DOHH2 (cell line): ENCODE measurements at regions not wholly inside any gene's neighbourhood (a gene's known extent, or its start where the extent isn't known, plus 50 kb on each side); places are given as distances from the start of the nearest gene placed in this dataset.

Experiments
- CTCF ChIP-seq: fragments of 200-600 bp; sonication (generic); IDR thresholded peaks from one replicate; pipeline ENCODE4 v1.5.1; 2014; ENCODE audit warnings: antibody characterized with exemption, mild to moderate bottlenecking, low read depth, low read length; ENCODE audit not compliant: poor library complexity, severe bottlenecking
- EZH2phosphoT487 ChIP-seq: fragments of 200-600 bp; sonication (generic); IDR thresholded peaks from 2 replicates; pipeline ENCODE4 v1.6.1; 2017; ENCODE audit warnings: borderline replicate concordance, mild to moderate bottlenecking, antibody characterized with exemption, low read length, moderate library complexity, mixed read lengths

DNA sequence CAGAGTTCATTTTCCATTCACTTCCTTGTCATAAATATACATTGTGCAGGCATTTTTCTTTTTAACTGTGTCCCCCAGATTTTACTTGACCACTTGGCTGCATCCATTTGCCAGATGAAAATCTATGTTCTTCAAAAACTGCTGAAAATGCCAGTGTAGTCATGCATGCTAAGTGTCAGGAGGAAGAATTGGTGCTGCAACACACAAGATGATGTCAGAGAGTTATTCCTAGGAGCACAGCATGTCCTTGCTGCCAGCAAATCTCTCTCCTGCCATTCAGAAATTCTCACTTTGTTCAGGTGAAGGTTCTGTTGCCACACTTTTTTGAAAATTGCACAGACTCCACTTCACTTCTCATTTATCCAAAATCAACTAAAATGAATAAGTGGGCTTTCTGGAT, 106.4 kb upstream of the MAGI3 start:
- no peak for TF ChIP-seq CTCF
- no peak for TF ChIP-seq EZH2phosphoT487
